ENCODE measurements at regions not wholly inside any gene's neighbourhood (a gene's known extent, or its start where the extent isn't known, plus 50 kb on each side); places are given as distances from the start of the nearest gene placed in this dataset.

DNA sequence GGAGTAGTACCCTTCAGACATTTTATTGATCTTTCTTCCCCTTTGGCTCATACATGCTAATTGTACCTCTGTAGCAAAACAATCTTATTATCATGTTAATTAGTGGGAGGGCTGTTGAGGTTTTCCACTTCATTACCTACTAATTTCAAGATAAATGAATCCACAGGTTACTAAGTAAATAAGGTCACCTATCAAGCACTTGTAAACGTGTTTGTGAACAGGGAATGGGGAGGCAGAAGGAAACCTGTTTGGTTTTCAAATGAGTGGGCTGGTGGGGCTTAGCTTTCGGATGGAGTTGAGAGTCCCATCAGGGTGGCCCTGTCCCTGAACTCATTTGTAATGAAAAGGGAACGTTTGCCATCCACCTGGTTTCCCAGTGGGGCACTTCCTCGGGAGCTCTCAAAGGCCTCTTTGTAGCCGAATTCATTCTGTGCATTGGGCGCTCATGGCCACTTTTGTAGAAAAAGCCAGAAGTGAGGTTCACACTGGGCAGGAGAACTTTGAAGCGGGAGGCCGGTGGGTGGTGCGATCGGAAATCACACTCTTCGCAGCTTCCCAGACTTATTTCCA is 419.8 kb upstream of the NR2F2 start:
- DNase-seq: no peak

- DNase-seq: no peak
These were observed 418.8 kb upstream of the NR2F2 start for GRCh38 chr15:95911570-95912279.

DNA sequence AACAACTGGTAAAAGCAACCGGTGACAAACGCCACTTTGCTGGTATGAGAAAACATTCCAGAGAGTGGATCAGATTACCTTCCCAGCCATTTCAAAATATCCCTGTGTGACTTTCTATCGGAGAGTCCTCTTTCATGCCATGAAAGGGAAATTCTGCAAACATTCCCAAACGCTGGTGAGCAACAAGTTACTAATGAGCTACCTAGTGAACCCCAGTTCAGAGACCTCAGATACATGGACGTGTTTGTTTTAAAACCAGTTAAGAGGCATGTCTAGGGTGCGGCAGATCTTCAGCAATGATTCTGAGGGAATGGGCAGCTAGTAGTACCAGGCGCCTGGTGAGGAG is 418.2 kb upstream of the NR2F2 start:
- no peak for DNase-seq

- DNase-seq: no peak
These were observed 417.8 kb upstream of the NR2F2 start for GRCh38 chr15:95912728-95913127.

- DNase-seq: no peak
These were observed 413.9 kb upstream of the NR2F2 start for GRCh38 chr15:95916568-95916967.

- no peak for DNase-seq
These were observed 412.0 kb upstream of the NR2F2 start for GRCh38 chr15:95918525-95918924.

- no peak for DNase-seq
These were observed 411.0 kb upstream of the NR2F2 start for GRCh38 chr15:95919460-95919859.

DNA sequence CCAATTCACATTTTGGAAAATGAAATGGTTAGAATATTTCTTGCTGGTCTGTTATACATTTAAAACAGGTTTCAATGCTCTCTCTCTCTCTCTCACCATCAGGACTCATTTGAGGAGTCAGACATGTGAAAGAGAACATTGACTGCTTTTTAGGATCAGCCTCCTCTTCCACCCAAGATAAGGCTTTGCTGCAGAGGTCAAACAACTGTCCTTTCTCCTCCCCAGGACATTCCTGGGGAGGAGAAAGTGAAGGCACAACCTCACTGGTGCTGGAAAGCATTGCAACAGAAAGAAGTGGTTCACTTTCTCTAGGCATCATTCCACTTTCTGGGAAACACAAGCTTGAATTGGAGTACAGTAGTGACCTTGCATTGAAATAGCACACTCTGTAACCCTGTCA is 409.1 kb upstream of the NR2F2 start:
- DNase-seq: no peak

- no peak for DNase-seq
These were observed 408.1 kb upstream of the NR2F2 start for GRCh38 chr15:95922431-95922830.

- DNase-seq: no peak
These were observed 406.7 kb upstream of the NR2F2 start for GRCh38 chr15:95923792-95924191.

DNA sequence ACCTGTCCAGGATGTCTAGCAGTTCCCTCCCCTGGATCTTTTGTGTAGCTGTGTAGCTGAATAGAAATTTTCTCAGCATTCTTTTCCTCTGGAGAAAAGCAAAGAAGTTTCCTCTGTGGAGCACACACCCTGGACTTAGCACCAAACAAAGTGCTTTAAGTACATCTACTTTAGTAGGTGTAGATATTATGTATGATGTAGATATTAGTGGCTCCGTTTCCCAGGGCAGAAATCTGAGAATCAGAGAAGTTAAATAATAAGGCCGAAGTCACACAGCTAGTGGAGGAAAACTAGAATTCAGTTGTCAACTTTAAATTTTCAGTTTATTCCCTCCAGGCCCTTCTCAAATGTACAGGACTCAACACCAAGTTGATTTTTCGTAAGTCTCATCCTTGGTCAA is 401.7 kb upstream of the NR2F2 start:
- DNase-seq: no peak

GRCh38 chr15:95929232-95929846 is 401.2 kb upstream of the NR2F2 start:
- DNase-seq: no peak

DNA sequence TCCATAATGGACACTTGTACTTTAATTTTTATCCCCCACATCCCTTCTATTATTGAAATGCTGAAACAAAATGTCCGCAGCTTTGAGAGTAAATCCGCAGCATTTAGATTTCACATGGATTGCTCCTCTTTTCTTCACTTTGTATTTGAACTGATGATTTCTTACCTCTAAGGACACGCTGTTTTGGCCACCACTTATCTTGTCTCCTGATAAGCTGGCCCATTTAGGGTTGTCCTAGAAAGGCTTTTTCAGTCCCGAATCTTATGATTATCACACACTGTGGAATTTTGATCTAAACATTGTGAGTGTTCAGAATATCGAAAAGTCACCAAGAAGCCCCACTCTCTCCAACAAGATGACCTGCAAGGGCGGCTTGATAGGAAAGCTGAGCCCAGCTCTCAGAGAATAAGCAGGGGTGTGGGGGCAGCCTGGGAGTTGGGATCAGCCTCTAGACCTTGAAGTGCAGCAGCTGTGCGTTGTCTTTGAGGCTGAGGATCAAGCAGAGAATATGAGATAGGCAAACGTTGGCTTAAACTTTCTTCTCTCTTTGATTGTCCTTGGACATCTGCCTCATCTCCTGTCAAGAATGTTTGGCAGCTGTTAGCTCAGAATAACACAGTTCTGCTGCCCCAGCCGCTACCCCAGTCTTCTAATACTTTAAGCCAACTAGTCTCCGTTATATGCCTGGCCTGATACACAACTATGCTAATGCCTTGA is 399.7 kb upstream of the NR2F2 start:
- DNase-seq: no peak

DNA sequence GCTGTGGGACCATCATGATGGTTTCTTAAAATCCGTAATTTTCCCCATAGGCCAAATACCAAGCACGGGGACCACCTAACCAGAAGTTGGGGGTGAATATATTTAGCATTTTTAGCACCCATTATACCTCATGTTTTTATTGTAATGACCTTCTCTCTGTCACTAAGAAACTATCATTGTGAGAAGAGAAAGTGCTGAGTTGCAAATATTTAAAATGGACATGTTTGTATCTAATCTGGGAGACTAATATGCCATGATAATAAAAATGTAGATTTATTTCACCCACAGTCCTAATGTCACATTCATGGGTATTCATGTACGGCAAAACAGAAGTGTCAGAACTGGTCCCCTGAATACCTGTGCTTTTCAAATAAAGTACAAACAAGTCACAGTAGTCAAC is 398.9 kb upstream of the NR2F2 start:
- no peak for DNase-seq

DNA sequence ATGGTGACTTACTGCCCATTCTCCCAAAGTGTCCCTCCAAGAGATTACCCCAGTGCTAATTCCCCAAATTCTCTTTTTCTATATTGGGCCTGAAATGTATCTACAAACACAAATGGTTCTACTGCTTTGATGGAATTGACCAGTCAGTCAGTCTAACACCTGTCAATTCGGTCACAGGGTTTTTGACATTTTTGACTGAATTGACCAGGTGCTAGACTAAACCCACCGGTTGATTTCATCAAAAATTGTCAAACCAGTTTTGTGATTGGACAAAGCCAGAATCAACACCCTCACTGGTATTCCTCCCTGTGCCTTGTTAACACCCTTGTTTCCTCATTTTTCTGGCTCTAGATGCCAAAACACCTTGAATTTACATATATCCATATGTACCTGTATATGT is 398.4 kb upstream of the NR2F2 start:
- DNase-seq: no peak

GRCh38 chr15:95932676-95933075 is 397.8 kb upstream of the NR2F2 start:
- DNase-seq: no peak

DNA sequence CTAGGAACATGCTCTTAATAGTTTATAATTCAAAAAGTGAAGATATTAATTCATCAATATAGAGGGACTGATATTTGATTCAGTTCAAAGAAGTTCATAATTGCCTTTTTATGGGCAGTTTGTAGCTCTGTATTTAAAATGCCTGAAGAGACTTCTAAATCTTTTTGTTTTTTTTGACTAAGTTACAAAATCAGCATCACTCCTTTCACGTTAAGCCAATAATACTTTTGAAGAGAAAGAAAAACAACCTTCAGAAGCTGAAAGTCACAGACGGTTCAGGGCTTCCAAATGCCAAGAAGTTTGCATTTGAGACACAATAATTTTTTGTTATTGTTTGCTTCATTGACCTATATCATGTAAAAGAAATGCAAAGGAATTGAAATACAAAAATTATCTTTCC is 394.6 kb upstream of the NR2F2 start:
- DNase-seq: no peak

GRCh38 chr15:95937128-95937528 is 393.4 kb upstream of the NR2F2 start:
- no peak for DNase-seq

DNA sequence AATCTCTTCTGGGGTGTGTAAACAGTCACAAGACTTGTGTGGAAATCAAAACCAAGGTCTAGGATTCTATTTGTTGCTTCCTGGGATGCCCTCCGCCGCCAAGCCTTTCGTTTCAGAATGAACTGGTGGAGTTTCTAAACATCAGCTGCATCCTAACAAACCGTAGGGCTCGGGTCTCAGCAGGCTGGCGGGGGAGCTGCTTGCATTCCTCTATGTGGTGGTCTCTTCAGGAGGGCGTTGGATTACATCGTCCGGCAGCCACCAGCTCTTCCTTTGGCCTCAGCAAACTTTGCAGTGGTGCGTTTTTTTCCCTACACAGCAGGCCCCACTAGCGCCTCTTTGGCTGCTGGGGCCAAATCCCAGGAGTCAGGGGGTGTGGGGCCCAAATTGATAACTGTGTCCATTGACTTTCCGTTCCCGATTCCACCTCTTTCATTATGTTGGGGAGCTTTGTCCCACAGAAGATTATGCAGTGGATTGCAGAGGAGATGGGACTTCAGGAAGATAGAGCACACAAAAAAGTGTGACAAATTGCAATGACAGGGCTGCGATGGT is 390.0 kb upstream of the NR2F2 start:
- no peak for DNase-seq

- no peak for DNase-seq
These were observed 386.3 kb upstream of the NR2F2 start for GRCh38 chr15:95944193-95944592.

DNA sequence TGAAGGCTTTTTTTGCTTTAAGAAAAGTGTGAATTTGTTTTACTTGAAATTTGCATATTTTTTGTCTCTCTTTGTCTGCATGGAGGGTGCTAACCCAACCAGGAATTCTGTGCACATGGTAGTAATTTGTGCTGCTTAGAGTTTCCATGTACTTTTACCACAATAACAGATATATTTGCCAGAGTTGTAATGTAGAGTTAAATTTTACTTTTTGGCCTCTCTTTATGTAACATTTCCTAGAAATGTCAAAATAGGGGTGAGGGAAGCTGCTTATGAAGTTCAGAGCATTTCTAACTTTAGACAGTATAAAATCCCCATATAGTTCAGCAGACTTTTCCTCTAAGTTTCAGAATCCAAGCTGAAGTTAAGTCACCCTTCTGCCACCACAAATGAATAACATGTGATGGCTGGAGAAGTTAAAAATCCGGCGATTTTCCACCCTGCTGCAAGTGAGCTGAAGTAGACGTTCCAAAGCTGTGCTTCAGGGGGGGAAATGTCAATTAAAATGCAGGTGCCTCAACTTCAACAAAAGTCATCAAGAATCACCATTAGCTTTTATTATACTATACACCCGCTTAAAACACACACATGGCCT is 385.7 kb upstream of the NR2F2 start:
- DNase-seq: no peak

DNA sequence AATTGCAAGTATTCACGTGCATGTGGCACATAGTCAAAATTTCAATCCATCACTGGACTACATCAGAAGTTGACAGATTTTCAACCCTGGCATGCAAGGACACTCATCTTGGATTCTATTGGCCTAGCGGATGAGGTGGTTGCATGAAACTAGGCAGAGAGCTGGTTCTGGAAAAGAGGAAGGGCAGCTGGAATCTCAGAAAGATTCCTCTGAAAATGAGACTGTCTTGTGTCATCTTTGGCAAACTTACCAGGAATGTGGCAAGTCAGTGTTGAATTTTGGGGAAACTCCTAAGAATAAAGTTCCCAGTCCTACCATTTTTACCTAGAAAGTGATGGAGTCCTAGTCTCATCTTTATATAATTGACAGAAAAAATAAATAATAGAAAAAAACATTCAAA is 384.3 kb upstream of the NR2F2 start:
- no peak for DNase-seq

GRCh38 chr15:95946926-95947325 is 383.6 kb upstream of the NR2F2 start:
- no peak for DNase-seq
